ENCODE measurements at regions not wholly inside any gene's neighbourhood (a gene's known extent, or its start where the extent isn't known, plus 50 kb on each side); places are given as distances from the start of the nearest gene placed in this dataset.

GRCh38 chr18:65659912-65660311, 90.9 kb upstream of the CDH7 start:
- Histone ChIP-seq H4K5ac (ENCODE audit: insufficient read length, low read depth, low read length) (no peak overlapping the region), H2BK120ac (ENCODE audit: low read depth, low read length, poor library complexity, severe bottlenecking) (no peak overlapping the region), H4K8ac (replicated peaks; ENCODE audit: insufficient read length, low read depth, low read length) (no peak overlapping the region), H3K27ac (ENCODE audit: insufficient read length, low read depth, low read length) (no peak overlapping the region), H2AK5ac (ENCODE audit: insufficient read length, low read length) (no peak overlapping the region), H3K4me1 (ENCODE audit: insufficient read depth, low read length) (no peaks in the 10 kb centered on the region), H3K23me2 (ENCODE audit: insufficient read length, low read depth, low read length, poor library complexity, severe bottlenecking) (no peaks in the 10 kb centered on the region), H4K91ac (ENCODE audit: insufficient read length, low read depth, low read length) (no peak overlapping the region), H3K56ac (ENCODE audit: insufficient read length, low read depth, low read length) (no peak overlapping the region), H2BK15ac (ENCODE audit: low read depth, low read length) (no peak overlapping the region), H3K23ac (ENCODE audit: insufficient read length, low read depth, low read length) (no peak overlapping the region), H3K9me3 (ENCODE audit: control insufficient read depth, low read depth, low read length) (no peaks in the 10 kb centered on the region), H4K20me1 (ENCODE audit: control insufficient read depth, insufficient read depth, insufficient read length) (no peaks in the 10 kb centered on the region), H3K79me1 (ENCODE audit: insufficient read depth, low read depth, low read length, poor library complexity, severe bottlenecking) (no peaks in the 10 kb centered on the region), H3K79me2 (ENCODE audit: insufficient read depth, low read length) (no peaks in the 10 kb centered on the region), H2BK12ac (ENCODE audit: insufficient read length, low read depth, low read length) (no peak overlapping the region), H3K9ac (ENCODE audit: extremely low read depth, insufficient read length, low read length) (no peak overlapping the region), H3K18ac (ENCODE audit: insufficient read length, low read depth, low read length) (no peak overlapping the region), H3K14ac (ENCODE audit: insufficient read depth, low read length) (no peak overlapping the region), H3K4me2 (ENCODE audit: insufficient read depth, insufficient read length, low read length) (no peak overlapping the region), H3T11ph (ENCODE audit: low read length) (no peak overlapping the region), H3K27me3 (ENCODE audit: insufficient read depth, low read length) (no peaks in the 10 kb centered on the region), H2BK5ac (ENCODE audit: insufficient read length, low read length) (no peak overlapping the region), H2AFZ (ENCODE audit: low read length) (no peak overlapping the region), H3K4ac (ENCODE audit: low read depth, low read length) (no peak overlapping the region), H2BK20ac (ENCODE audit: low read depth, low read length, poor library complexity, severe bottlenecking) (no peak overlapping the region)
- Mint-ChIP-seq H3K4me3 (no peak overlapping the region), H3K4me1 (peaks cover 3 to 8% of the 10 kb centered on the region in 2 experiments; a peak in 3 of 4 replicates), H3K9me3 (no peaks in the 10 kb centered on the region), H3K27me3 (ENCODE audit: low read depth) (0 out of 2 replicates have a peak, but pooled peaks cover 1% of the 10 kb centered on the region), H3K36me3 (ENCODE audit: insufficient read depth in 1 of 3, low read depth in 3 of 3) (no peaks in the 10 kb centered on the region), H3K27ac (no peak overlapping the region)
- TF ChIP-seq, protein P1, sequence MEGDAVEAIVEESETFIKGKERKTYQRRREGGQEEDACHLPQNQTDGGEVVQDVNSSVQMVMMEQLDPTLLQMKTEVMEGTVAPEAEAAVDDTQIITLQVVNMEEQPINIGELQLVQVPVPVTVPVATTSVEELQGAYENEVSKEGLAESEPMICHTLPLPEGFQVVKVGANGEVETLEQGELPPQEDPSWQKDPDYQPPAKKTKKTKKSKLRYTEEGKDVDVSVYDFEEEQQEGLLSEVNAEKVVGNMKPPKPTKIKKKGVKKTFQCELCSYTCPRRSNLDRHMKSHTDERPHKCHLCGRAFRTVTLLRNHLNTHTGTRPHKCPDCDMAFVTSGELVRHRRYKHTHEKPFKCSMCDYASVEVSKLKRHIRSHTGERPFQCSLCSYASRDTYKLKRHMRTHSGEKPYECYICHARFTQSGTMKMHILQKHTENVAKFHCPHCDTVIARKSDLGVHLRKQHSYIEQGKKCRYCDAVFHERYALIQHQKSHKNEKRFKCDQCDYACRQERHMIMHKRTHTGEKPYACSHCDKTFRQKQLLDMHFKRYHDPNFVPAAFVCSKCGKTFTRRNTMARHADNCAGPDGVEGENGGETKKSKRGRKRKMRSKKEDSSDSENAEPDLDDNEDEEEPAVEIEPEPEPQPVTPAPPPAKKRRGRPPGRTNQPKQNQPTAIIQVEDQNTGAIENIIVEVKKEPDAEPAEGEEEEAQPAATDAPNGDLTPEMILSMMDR (conservative IDR thresholded peaks at IDR 0.05) = no peak
- no peak for DNase-seq
- WGBS (ENCODE audit: extremely low coverage, insufficient read length, low lambda C conversion rate) = no CpG with 5 or more reads among the region's 1 CpG
